GM19397 (cell line): ENCODE measurements at regions not wholly inside any gene's neighbourhood (a gene's known extent, or its start where the extent isn't known, plus 50 kb on each side); places are given as distances from the start of the nearest gene placed in this dataset.
"Not testable (repeated sequence)": the region's sequence is repeated elsewhere in the genome, so short reads cannot be mapped to it uniquely, and the experiment has no call there.

Experiments
- ATAC-seq: cut with Tn5 transposase; IDR thresholded peaks from one replicate; pipeline ENCODE4 v1.9.1; 2021; ENCODE audit warnings: mild to moderate bottlenecking, moderate library complexity; ENCODE audit not compliant: unreplicated experiment

DNA sequence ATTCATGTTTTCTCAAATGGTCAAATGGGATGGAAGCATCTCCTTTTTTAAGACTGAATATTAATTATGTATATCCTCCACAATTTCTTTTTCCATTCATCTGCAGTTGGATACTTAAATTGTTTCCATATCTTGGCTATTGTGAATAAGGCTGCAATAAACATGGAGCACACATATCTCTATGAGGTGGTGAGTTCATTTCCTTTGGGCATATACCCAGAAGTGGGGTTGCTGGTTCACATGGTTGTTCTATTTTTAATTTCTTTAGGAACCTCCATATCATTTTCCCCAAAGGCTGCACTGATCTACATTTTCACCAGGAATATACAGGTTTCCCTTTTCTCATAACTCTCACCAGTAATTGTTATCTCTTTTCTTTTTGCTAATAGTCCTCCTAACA, 566.3 kb downstream of the KCTD12 start:
- ATAC-seq = no peak

- no peak for ATAC-seq
These were observed 569.1 kb downstream of the KCTD12 start for GRCh38 chr13:76316998-76317527.

- no peak for ATAC-seq
These were observed 571.7 kb downstream of the KCTD12 start for GRCh38 chr13:76314495-76314894.

DNA sequence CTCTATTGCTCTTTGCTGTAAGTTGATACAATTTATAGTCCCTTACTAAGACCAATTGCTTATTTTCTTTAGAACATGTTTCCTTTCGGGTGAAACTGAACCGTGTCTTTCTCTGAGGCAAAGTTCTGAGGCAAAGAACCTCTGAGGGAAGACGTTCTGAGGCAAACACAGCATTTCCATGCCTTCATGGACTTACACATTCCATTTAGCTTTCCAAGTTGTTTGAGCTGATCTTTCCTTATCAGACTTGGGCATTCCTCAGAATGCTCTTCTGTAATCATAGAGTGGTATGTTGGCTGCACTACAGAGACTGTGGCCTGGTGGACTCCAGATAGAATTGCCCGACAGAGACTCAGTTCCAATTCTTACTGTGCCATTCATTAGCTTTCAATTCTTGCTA, 579.1 kb downstream of the KCTD12 start:
- no peak for ATAC-seq

DNA sequence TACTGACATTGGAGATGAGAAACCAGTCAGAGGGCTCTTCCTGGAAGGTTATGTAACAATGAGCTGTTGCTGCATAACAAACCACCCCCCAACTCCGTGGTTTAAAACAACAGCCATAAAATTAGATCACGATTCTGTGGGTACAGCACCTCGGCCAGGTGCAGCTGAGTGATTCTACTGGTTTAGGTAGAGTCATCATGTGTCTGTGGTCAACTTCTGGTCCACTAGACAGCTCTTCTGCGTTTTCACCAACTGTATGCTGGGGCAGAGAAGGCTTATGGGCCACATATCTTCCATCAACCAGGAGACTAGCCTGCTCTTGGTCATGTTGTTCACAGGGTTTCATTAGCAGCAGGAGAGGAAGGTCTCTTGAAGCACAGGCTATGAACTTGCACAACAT, 585.5 kb downstream of the KCTD12 start:
- no peak for ATAC-seq

GRCh38 chr13:76297331-76297730, 588.9 kb downstream of the KCTD12 start:
- no peak for ATAC-seq

GRCh38 chr13:76296751-76297150, 589.5 kb downstream of the KCTD12 start:
- no peak for ATAC-seq

DNA sequence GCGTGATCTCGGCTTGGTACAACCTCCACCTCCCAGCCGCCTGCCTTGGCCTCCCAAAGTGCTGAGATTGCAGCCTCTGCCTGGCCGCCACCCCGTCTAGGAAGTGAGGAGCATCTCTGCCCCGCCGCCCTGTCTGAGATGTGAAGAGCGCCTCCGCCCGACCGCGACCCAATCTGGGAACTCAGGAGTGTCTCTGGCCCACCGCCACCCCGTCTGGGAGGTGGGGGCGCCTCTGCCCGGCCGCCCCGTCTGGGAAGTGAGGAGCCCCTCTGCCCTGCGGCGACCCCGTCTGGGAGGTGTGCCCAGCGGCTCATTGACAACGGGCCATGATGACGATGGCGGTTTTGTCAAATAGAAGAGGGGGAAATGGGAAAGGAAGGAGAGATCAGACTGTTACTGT, 591.2 kb downstream of the KCTD12 start:
- ATAC-seq = not testable (repeated sequence)

- no peak for ATAC-seq
These were observed 592.5 kb downstream of the KCTD12 start for GRCh38 chr13:76293751-76294150.

DNA sequence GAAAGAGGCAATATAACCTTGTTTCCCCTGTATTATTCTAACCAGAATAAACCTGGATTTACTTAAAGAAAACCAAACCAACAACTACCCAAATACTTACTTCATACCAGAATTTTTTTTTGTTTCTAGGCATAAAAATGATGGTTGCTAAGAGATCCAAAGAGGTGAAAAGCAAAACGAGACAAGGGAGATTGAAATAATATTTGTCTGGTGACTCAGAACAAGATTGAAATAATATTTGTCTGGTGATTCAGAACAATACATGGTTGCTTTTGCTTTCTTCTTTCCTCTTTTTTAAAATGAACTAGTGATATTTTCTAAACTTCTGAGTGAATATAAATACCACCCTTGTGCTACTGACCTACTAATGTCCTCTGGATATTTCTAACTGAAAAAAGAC, 592.9 kb downstream of the KCTD12 start:
- no peak for ATAC-seq

DNA sequence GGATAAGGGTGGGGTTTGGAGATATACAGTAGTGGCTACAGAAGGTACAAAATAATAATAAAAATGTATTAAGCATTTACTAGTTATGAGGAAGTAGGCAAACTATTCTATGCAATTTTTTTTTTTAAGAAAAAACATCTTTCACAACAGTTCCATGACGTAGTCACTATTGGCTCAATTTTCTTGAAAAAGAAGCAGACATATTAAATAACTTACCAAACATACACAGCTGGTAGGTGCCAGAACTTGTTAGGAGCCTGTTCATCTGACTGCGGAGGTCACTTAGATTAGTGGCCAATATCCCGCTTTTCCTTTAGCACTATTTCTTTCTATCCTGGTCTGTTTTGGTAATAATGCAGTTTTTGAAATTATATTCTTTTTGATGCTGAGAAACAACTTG, 593.5 kb downstream of the KCTD12 start:
- no peak for ATAC-seq

DNA sequence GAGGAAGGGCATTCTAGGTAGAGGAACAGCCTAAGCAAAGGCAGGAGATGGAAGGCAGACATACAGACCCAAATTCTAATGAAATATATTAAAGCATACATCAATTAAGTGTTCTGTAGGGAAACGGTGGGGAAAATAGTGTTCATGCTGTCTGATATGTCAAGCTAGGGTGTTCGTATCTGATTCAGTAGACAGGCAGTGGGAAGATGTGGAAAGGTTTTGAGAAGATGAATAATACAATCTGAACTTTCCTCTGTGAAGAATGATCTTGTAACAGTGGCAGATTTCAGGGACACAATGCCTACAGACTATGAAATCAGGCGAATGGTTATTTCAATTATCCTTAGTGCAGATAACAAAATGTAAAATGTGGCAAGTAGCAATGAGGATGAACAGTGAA, 594.2 kb downstream of the KCTD12 start:
- no peak for ATAC-seq

DNA sequence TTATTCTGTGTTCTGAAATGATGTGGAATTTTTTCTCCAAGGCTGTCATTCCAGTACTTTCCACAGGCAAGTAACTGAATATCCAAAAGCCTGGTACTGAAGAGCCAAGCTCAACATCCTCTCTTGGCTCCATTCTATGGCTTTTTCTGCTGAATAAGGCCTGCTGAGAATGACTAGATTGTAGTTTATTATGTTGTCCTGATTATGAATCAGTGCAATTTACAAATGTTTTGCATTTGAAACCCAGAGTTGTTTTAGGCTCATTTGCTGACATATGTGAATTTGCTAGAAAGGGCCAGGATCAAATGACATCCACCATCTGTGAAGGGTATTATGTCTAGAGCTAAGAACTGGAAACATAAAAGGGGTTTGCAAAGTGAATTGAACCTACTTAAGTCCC, 596.6 kb downstream of the KCTD12 start:
- no peak for ATAC-seq

DNA sequence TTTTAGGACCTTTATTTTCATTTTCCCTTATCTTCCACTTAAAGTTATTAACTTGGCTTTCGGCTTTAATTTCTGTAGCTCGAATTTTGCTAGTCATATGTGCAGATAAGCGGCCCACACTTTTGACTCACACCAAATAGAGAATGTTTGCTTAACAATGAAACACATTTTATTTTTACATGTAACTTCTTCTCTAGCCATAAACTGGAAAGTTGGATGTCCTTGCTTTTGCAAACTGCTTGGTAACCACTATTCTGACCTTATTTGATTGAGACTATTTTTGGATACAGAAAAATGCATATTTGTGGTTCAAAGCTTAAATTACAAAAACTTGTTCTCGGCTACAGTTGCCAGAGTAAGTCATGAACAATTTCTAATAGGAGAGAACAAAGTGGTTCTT, 600.0 kb downstream of the KCTD12 start:
- no peak for ATAC-seq

GRCh38 chr13:76285463-76285862, 600.7 kb downstream of the KCTD12 start:
- ATAC-seq = no peak

GRCh38 chr13:76279766-76280165, 606.4 kb downstream of the KCTD12 start:
- ATAC-seq = not testable (repeated sequence)

DNA sequence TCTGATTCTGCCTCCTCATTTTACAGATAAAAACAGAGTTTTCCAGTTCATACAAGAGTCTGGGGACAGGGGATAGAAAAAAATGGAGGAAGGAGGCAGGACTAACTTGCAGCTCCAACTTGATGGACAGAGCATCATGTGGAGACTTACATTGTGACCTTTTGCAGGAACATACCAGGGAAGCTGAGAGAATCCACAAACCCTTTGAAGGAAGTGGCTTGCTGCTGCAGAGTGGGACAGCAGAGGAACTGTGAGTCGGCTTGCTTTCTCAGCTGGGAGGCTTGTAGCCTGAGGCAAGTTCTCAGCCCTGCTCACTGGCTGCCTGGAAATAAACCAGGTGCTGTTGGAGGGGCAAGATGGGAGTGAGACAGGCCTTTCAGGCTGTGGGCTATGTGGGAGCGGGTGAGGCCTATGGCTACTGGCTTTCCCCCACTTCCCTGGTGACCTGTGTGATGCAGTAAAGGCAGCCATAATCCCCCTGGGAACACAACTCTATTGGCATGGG, 614.4 kb downstream of the KCTD12 start:
- ATAC-seq = no peak

- ATAC-seq = not testable (repeated sequence)
These were observed 617.9 kb downstream of the KCTD12 start for GRCh38 chr13:76268307-76268706.

DNA sequence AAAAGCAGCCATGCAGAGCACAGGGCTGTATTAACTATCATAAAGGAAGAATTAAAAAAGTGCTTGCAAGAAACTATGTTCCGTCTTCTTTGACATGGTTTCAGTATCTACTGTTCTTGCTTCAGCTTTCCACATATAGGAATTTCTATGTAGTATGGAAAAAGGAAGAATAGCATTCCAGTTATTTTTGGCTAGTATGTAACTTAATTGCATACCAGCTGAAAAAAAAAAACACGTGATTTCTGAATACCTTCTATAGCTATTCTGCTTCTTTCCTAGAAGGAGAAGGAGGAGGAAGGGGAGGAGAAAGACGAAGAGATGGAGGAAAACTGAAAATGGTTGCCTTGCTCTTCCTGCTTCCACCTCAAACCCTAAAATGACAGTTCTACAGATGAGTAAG, 619.0 kb downstream of the KCTD12 start:
- ATAC-seq = no peak

DNA sequence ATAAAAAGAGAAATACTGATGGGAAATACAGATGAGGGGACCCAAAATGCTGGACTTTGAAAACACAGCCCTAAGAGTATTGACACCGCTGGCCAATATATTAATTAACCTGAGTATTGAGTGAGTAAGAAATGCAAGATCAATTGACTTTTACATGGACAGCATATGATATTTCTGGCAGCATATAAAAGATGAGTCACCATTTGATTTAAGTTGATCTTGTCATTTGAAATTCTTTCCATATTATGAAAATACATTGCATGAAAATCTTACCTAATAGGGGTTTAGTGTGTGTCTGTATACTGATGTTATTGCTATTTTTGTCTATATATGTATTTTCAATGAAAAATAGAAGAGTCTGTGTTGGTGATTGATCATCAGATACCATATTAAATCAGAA, 619.6 kb downstream of the KCTD12 start:
- no peak for ATAC-seq

DNA sequence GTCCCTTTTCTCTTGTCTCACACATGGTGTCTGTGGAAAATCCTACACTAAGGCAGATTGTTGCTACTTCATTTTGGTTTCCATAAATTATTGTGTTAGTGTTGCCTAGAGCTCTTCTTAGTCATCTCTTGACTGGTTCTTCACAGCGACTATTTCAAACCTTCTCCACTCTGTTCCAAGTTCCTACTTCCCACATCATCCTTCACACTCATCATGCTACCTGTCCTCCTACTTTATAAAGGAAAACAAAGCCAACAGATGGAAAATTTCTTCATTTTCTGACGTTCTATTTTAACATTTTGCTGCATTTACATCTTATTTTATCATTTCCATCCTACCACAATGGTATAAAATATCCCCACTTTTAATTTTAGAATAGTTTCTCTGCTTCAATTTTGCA, 614.1 kb downstream of the LMO7 start:
- no peak for ATAC-seq

GRCh38 chr13:76245920-76246319, 609.8 kb downstream of the LMO7 start:
- no peak for ATAC-seq

- ATAC-seq = no peak
These were observed 609.1 kb downstream of the LMO7 start for GRCh38 chr13:76245211-76245610.
